ENCODE measurements at regions not wholly inside any gene's neighbourhood (a gene's known extent, or its start where the extent isn't known, plus 50 kb on each side); places are given as distances from the start of the nearest gene placed in this dataset.
"Not testable (repeated sequence)": the region's sequence is repeated elsewhere in the genome, so short reads cannot be mapped to it uniquely, and the experiment has no call there.

- Mint-ChIP-seq H3K4me1 (ENCODE audit: low read depth, unreplicated experiment) (no peaks in the 10 kb centered on the region), H3K9me3 (ENCODE audit: low read depth, unreplicated experiment) (peaks cover 13% of the 10 kb centered on the region), H3K4me3 (ENCODE audit: low read depth, unreplicated experiment) (no peak overlapping the region), H3K27ac (ENCODE audit: unreplicated experiment) (no peak overlapping the region), H3K27me3 (ENCODE audit: unreplicated experiment) (peaks cover 9% of the 10 kb centered on the region), H3K36me3 (ENCODE audit: insufficient read depth, unreplicated experiment) (no peaks in the 10 kb centered on the region)
- intact Hi-C loops (cut with micrococcal nuclease; ENCODE audit: unreplicated experiment): no loop called here
- TF ChIP-seq CTCF (IDR thresholded peaks at IDR 0.05; ENCODE audit: unreplicated experiment): no peak
- BruUV-seq (replicated peaks): no TSS peak
- CTCF ChIA-PET: no interaction called here
- no peak for DNase-seq
Measured at GRCh38 chr4:49221209-49221608, 235.1 kb downstream of the CWH43 start.

- DNase-seq; H3K27ac Mint-ChIP-seq (ENCODE audit: unreplicated experiment); BruUV-seq (replicated peaks); H3K27me3 Mint-ChIP-seq (ENCODE audit: unreplicated experiment); intact Hi-C loops (cut with micrococcal nuclease; ENCODE audit: unreplicated experiment); H3K4me3 Mint-ChIP-seq (ENCODE audit: low read depth, unreplicated experiment); H3K4me1 Mint-ChIP-seq (ENCODE audit: low read depth, unreplicated experiment); CTCF ChIA-PET; H3K36me3 Mint-ChIP-seq (ENCODE audit: insufficient read depth, unreplicated experiment): not testable (repeated sequence)
- peaks cover 12% of the 10 kb centered on the region for H3K9me3 Mint-ChIP-seq (ENCODE audit: low read depth, unreplicated experiment)
Measured at GRCh38 chr4:49222810-49223209, 236.7 kb downstream of the CWH43 start.

GRCh38 chr4:49226216-49226866 is 240.3 kb downstream of the CWH43 start:
- CTCF ChIA-PET; DNase-seq; H3K4me3 Mint-ChIP-seq (ENCODE audit: low read depth, unreplicated experiment); H3K36me3 Mint-ChIP-seq (ENCODE audit: insufficient read depth, unreplicated experiment); BruUV-seq (replicated peaks); H3K27ac Mint-ChIP-seq (ENCODE audit: unreplicated experiment); H3K4me1 Mint-ChIP-seq (ENCODE audit: low read depth, unreplicated experiment); H3K9me3 Mint-ChIP-seq (ENCODE audit: low read depth, unreplicated experiment); intact Hi-C loops (cut with micrococcal nuclease; ENCODE audit: unreplicated experiment); H3K27me3 Mint-ChIP-seq (ENCODE audit: unreplicated experiment): not testable (repeated sequence)

GRCh38 chr4:49227941-49228340 is 241.9 kb downstream of the CWH43 start:
- CTCF ChIA-PET; H3K27me3 Mint-ChIP-seq (ENCODE audit: unreplicated experiment); DNase-seq; intact Hi-C loops (cut with micrococcal nuclease; ENCODE audit: unreplicated experiment); BruUV-seq (replicated peaks); H3K27ac Mint-ChIP-seq (ENCODE audit: unreplicated experiment); H3K4me3 Mint-ChIP-seq (ENCODE audit: low read depth, unreplicated experiment); H3K9me3 Mint-ChIP-seq (ENCODE audit: low read depth, unreplicated experiment); H3K4me1 Mint-ChIP-seq (ENCODE audit: low read depth, unreplicated experiment); H3K36me3 Mint-ChIP-seq (ENCODE audit: insufficient read depth, unreplicated experiment): not testable (repeated sequence)

- intact Hi-C loops (cut with micrococcal nuclease; ENCODE audit: unreplicated experiment): not testable (repeated sequence)
Measured at GRCh38 chr4:49229243-49229642, 243.2 kb downstream of the CWH43 start.

GRCh38 chr4:49229713-49230112 is 243.6 kb downstream of the CWH43 start:
- H3K27ac Mint-ChIP-seq (ENCODE audit: unreplicated experiment); intact Hi-C loops (cut with micrococcal nuclease; ENCODE audit: unreplicated experiment); CTCF ChIA-PET; H3K4me3 Mint-ChIP-seq (ENCODE audit: low read depth, unreplicated experiment); DNase-seq; H3K27me3 Mint-ChIP-seq (ENCODE audit: unreplicated experiment); H3K4me1 Mint-ChIP-seq (ENCODE audit: low read depth, unreplicated experiment); H3K36me3 Mint-ChIP-seq (ENCODE audit: insufficient read depth, unreplicated experiment); BruUV-seq (replicated peaks); H3K9me3 Mint-ChIP-seq (ENCODE audit: low read depth, unreplicated experiment): not testable (repeated sequence)

More at GRCh38 chr4:49229243-49229642, 243.2 kb downstream of the CWH43 start:
- BruUV-seq (replicated peaks); H3K4me1 Mint-ChIP-seq (ENCODE audit: low read depth, unreplicated experiment); CTCF ChIA-PET; DNase-seq; H3K27ac Mint-ChIP-seq (ENCODE audit: unreplicated experiment); H3K9me3 Mint-ChIP-seq (ENCODE audit: low read depth, unreplicated experiment); H3K27me3 Mint-ChIP-seq (ENCODE audit: unreplicated experiment); H3K36me3 Mint-ChIP-seq (ENCODE audit: insufficient read depth, unreplicated experiment); H3K4me3 Mint-ChIP-seq (ENCODE audit: low read depth, unreplicated experiment): not testable (repeated sequence)

GRCh38 chr4:49233346-49233745 is 247.3 kb downstream of the CWH43 start:
- BruUV-seq (replicated peaks); CTCF ChIA-PET; H3K4me1 Mint-ChIP-seq (ENCODE audit: low read depth, unreplicated experiment); H3K27me3 Mint-ChIP-seq (ENCODE audit: unreplicated experiment); intact Hi-C loops (cut with micrococcal nuclease; ENCODE audit: unreplicated experiment); H3K9me3 Mint-ChIP-seq (ENCODE audit: low read depth, unreplicated experiment); H3K27ac Mint-ChIP-seq (ENCODE audit: unreplicated experiment); DNase-seq; H3K4me3 Mint-ChIP-seq (ENCODE audit: low read depth, unreplicated experiment); H3K36me3 Mint-ChIP-seq (ENCODE audit: insufficient read depth, unreplicated experiment): not testable (repeated sequence)

GRCh38 chr4:49233749-49234148 is 247.7 kb downstream of the CWH43 start:
- H3K9me3 Mint-ChIP-seq (ENCODE audit: low read depth, unreplicated experiment); DNase-seq; H3K4me1 Mint-ChIP-seq (ENCODE audit: low read depth, unreplicated experiment); H3K36me3 Mint-ChIP-seq (ENCODE audit: insufficient read depth, unreplicated experiment); CTCF ChIA-PET; intact Hi-C loops (cut with micrococcal nuclease; ENCODE audit: unreplicated experiment); BruUV-seq (replicated peaks); H3K27me3 Mint-ChIP-seq (ENCODE audit: unreplicated experiment); H3K4me3 Mint-ChIP-seq (ENCODE audit: low read depth, unreplicated experiment); H3K27ac Mint-ChIP-seq (ENCODE audit: unreplicated experiment): not testable (repeated sequence)

- intact Hi-C loops (cut with micrococcal nuclease; ENCODE audit: unreplicated experiment); BruUV-seq (replicated peaks); H3K4me1 Mint-ChIP-seq (ENCODE audit: low read depth, unreplicated experiment); H3K27ac Mint-ChIP-seq (ENCODE audit: unreplicated experiment); H3K27me3 Mint-ChIP-seq (ENCODE audit: unreplicated experiment); CTCF ChIA-PET; DNase-seq; H3K9me3 Mint-ChIP-seq (ENCODE audit: low read depth, unreplicated experiment); H3K4me3 Mint-ChIP-seq (ENCODE audit: low read depth, unreplicated experiment); H3K36me3 Mint-ChIP-seq (ENCODE audit: insufficient read depth, unreplicated experiment): not testable (repeated sequence)
Measured at GRCh38 chr4:49234382-49234781, 248.3 kb downstream of the CWH43 start.
